DND-41 (cell line): ENCODE measurements at regions not wholly inside any gene's neighbourhood (a gene's known extent, or its start where the extent isn't known, plus 50 kb on each side); places are given as distances from the start of the nearest gene placed in this dataset.
"Not testable (repeated sequence)": the region's sequence is repeated elsewhere in the genome, so short reads cannot be mapped to it uniquely, and the experiment has no call there.

Experiments used
- ATAC-seq: fragments of 200-7000 bp; cut with Tn5 transposase; 3 replicates; pipeline ENCODE4 v1.9.1; 2021; ENCODE audit warnings: low read depth; ENCODE audit not compliant: insufficient read depth
- DNase-seq: peaks from one replicate; pipeline ENCODE4 v3.0.0-alpha.2; 2020
- H2AFZ ChIP-seq: 2 replicates; pipeline ENCODE4 v1.6.0; 2012; ENCODE audit warnings: low read depth, low read length
- H3K27ac ChIP-seq: 2 replicates; pipeline ENCODE4 v1.5.1; 2012; ENCODE audit warnings: low read length, inconsistent platforms
- H3K27me3 ChIP-seq: fragments of 200-600 bp; sonication (generic); 2 replicates; pipeline ENCODE4 v1.6.0; 2012; ENCODE audit warnings: low read length, mild to moderate bottlenecking, inconsistent platforms; ENCODE audit not compliant: insufficient read depth, poor library complexity
- H3K36me3 ChIP-seq: 2 replicates; pipeline ENCODE4 v1.5.1; 2012; ENCODE audit warnings: low read length, inconsistent platforms; ENCODE audit not compliant: insufficient read depth
- H3K4me1 ChIP-seq: 2 replicates; pipeline ENCODE4 v1.5.1; 2012; ENCODE audit warnings: mild to moderate bottlenecking, low read length; ENCODE audit not compliant: insufficient read depth
- H3K4me2 ChIP-seq: 2 replicates; pipeline ENCODE4 v1.6.0; 2012; ENCODE audit warnings: mild to moderate bottlenecking, moderate library complexity, low read length, inconsistent platforms; ENCODE audit not compliant: insufficient read depth
- H3K4me3 ChIP-seq, 2 experiments: fragments of 200-600 bp in 1 of 2; shearing (Covaris generic) in 1 of 2; 2 replicates each; pipeline ENCODE4 v1.5.1; 2012 to 2016; ENCODE audit warnings: inconsistent platforms in 2 of 2, low read length in 2 of 2, mild to moderate bottlenecking in 2 of 2, low read depth in 1 of 2, moderate library complexity in 1 of 2
- H3K79me2 ChIP-seq: 2 replicates; pipeline ENCODE4 v1.6.0; 2012; ENCODE audit warnings: low read length, inconsistent platforms; ENCODE audit not compliant: insufficient read depth
- H3K9ac ChIP-seq: 2 replicates; pipeline ENCODE4 v1.6.0; 2012; ENCODE audit warnings: low read depth, mild to moderate bottlenecking, inconsistent platforms, low read length, moderate library complexity
- H3K9me3 ChIP-seq: 2 replicates; pipeline ENCODE4 v1.5.1; 2012; ENCODE audit warnings: low read length, moderate library complexity, mild to moderate bottlenecking, inconsistent platforms; ENCODE audit not compliant: insufficient read depth, severe bottlenecking
- H4K20me1 ChIP-seq: 2 replicates; pipeline ENCODE4 v1.6.0; 2012; ENCODE audit warnings: low read length; ENCODE audit not compliant: insufficient read depth
- CTCF ChIP-seq: IDR thresholded peaks from 2 replicates; pipeline ENCODE4 v1.5.1; 2012; ENCODE audit warnings: borderline replicate concordance, low read length, moderate library complexity, mild to moderate bottlenecking; ENCODE audit not compliant: poor library complexity, severe bottlenecking; ENCODE audit errors: extremely low read depth
- EZH2 ChIP-seq: IDR thresholded peaks from 3 replicates; pipeline ENCODE4 v1.6.1; 2012; ENCODE audit warnings: borderline replicate concordance, low read depth, mild to moderate bottlenecking, moderate library complexity, low read length, inconsistent platforms; ENCODE audit not compliant: severe bottlenecking

DNA sequence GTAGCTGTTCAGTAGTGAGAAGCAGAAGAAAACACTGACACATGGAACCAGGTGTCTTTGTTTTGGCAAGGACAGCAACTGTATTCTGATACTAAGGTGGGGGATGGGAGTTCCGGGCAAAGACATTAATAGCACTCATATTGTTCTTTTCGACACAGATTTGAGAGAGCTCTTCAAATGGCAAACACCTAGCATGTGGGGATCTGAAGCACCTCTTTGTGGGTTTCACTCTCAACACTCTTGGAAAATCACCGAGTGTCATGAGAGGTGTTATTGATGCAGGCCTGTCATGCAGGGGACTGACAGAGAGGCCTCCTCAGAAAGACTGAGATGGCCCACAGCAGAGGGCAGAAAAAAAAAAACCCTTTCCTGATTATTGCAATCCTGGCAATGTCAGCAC, 228.4 kb upstream of the VCX start:
- H3K9ac ChIP-seq, result no peak overlapping the region
- H4K20me1 ChIP-seq, result no peaks in the 10 kb centered on the region
- H2AFZ ChIP-seq, result no peak overlapping the region
- no peak overlapping the region for H3K4me2 ChIP-seq
- TF ChIP-seq EZH2, result no peak
- TF ChIP-seq CTCF, result no peak
- DNase-seq, result no peak
- no peaks in the 10 kb centered on the region for H3K79me2 ChIP-seq
- H3K36me3 ChIP-seq, result no peaks in the 10 kb centered on the region
- ATAC-seq, result no peak
- H3K4me1 ChIP-seq, result peaks cover 28% of the 10 kb centered on the region
- H3K27me3 ChIP-seq, result no peaks in the 10 kb centered on the region
- no peak overlapping the region for H3K27ac ChIP-seq
- no peaks in the 10 kb centered on the region for H3K9me3 ChIP-seq
- no peak overlapping the region for H3K4me3 ChIP-seq

DNA sequence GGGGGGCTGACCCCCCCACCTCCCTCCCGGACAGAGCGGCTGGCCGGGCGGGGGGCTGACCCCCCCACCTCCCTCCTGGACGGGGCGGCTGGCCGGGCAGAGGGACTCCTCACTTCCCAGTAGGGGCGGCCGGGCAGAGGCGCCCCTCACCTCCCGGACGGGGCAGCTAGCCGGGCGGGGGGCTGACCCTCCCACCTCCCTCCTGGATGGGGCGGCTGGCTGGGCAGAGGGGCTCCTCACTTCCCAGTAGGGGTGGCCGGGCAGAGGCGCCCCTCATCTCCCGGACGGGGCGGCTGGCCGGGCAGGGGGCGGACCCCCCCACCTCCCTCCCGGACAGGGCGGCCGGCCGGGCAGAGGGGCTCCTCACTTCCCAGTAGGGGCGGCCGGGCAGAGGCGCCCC, 234.3 kb upstream of the VCX start:
- not testable (repeated sequence) for H3K9ac ChIP-seq, H3K79me2 ChIP-seq, H3K4me3 ChIP-seq, ATAC-seq, H2AFZ ChIP-seq, H3K27me3 ChIP-seq, H3K36me3 ChIP-seq, DNase-seq, H3K27ac ChIP-seq, H4K20me1 ChIP-seq, H3K4me2 ChIP-seq, H3K9me3 ChIP-seq
- peaks cover 36% of the 10 kb centered on the region for H3K4me1 ChIP-seq

DNA sequence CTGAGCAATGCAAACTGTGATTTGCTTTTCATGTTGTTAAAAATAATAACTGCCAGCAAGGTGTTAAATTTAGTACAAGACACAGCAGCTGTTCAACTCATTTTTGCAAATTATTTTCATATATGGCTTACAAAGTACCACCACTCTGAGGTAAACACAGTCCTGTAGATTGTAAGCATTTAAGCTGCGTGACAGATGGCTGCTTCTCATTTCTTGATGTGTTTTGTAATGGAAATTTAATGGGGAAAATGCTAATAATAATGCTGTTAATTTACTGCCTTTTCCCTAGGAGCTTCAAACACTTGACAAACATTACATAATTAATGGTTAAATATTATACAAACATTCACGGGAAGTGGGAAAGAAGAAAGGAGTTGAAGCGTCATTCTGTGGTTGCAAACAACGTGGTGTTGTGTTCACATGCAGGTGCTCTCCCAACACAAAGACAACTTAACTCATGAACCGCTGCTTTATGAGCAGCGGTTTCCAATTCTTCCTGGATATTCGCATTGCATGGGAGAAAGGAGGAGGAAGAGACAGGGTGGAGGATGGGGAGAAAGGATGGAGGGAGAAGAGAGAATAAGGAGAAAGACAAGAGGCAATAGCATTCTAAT, 236.8 kb upstream of the VCX start:
- TF ChIP-seq EZH2, result no peak
- no peak for TF ChIP-seq CTCF
- no peak overlapping the region for H3K4me3 ChIP-seq
- H3K4me1 ChIP-seq, result peaks cover 44% of the 10 kb centered on the region
- H3K4me2 ChIP-seq, result peak overlapping the region; percentile 61
- H2AFZ ChIP-seq, result peak overlapping the region; percentile 55; the same call in 1 of the 2 replicates
- ATAC-seq (peak; percentile 85), DNase-seq (peak; percentile 51)
- peak overlapping the region; percentile 39 for H3K9ac ChIP-seq
- no peaks in the 10 kb centered on the region for H4K20me1 ChIP-seq
- no peaks in the 10 kb centered on the region for H3K27me3 ChIP-seq
- no peaks in the 10 kb centered on the region for H3K36me3 ChIP-seq
- H3K27ac ChIP-seq, result peak overlapping the region; percentile 84
- H3K79me2 ChIP-seq, result no peaks in the 10 kb centered on the region
- H3K9me3 ChIP-seq, result peaks cover 5% of the 10 kb centered on the region

- DNase-seq, result no peak
- H3K9me3 ChIP-seq, result peaks cover 5% of the 10 kb centered on the region
- TF ChIP-seq EZH2 (no peak), CTCF (no peak)
- no peaks in the 10 kb centered on the region for H4K20me1 ChIP-seq
- H2AFZ ChIP-seq, result no peak overlapping the region
- no peaks in the 10 kb centered on the region for H3K27me3 ChIP-seq
- no peak overlapping the region for H3K4me3 ChIP-seq
- no peak overlapping the region for H3K9ac ChIP-seq
- ATAC-seq, result peak; percentile 74
- peak overlapping the region; percentile 46; the same call in 1 of the 2 replicates for H3K27ac ChIP-seq
- H3K79me2 ChIP-seq, result no peaks in the 10 kb centered on the region
- peaks cover 44% of the 10 kb centered on the region for H3K4me1 ChIP-seq
- no peaks in the 10 kb centered on the region for H3K36me3 ChIP-seq
- no peak overlapping the region for H3K4me2 ChIP-seq
Observed at GRCh38 chrX:7603387-7603786, 239.6 kb upstream of the VCX start.
